ENCODE measurements at regions not wholly inside any gene's neighbourhood (a gene's known extent, or its start where the extent isn't known, plus 50 kb on each side); places are given as distances from the start of the nearest gene placed in this dataset.
"Not testable (repeated sequence)": the region's sequence is repeated elsewhere in the genome, so short reads cannot be mapped to it uniquely, and the experiment has no call there.

DNA sequence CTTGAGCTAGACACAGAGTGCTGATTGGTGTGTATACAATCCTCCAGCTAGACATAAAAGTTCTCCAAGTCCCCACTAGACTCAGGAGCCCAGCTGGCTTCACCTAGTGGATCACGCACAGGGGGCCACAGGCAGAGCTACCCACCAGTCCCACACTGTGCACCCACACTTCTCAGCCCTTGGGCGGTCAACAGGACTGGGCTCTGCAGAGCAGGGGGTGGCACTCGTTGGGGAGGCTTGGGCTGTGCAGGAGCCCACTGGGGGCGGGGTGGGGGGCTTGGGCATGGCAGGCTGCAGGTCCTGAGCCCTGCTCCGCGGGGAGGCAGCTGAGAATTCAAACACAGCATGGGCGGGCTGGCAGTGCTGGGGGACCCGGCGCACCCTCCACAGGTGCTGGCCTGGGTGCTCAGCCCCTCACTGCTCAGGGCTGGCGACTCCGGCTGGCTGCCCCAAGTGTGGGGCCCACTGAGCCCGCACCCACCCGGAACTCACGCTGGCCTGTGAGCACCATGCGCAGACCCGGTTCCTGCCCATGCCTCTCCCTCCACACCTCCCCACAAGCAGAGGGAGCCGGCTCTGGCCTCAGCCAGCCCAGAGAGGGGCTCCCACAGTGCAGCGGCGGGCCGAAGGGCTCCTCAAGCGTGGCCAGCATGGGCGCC is 873.8 kb downstream of the PCDH17 start:
- H3K27ac ChIP-seq (ENCODE audit: insufficient read depth in 1 of 2, low read depth in 1 of 2, low read length in 2 of 2, poor library complexity in 1 of 2, severe bottlenecking in 2 of 2); H3K4me1 ChIP-seq (ENCODE audit: control extremely low read depth in 1 of 4, control insufficient read depth in 4 of 4, insufficient read depth in 4 of 4, low read length in 3 of 4); H3K27me3 ChIP-seq (replicated peaks in 2 of 5; ENCODE audit: control insufficient read depth in 4 of 5, insufficient read depth in 5 of 5, low read length in 4 of 5); H3K36me3 ChIP-seq (ENCODE audit: control insufficient read depth in 4 of 4, insufficient read depth in 4 of 4, low read length in 3 of 4); CTCF ChIA-PET; POLR2A ChIA-PET; H3K9me3 ChIP-seq (ENCODE audit: control extremely low read depth in 1 of 5, control insufficient read depth in 4 of 5, insufficient read depth in 2 of 5, low read depth in 1 of 5, low read length in 4 of 5); DNase-seq; H3K4me3 ChIP-seq (ENCODE audit: control insufficient read depth in 1 of 7, extremely low read depth in 1 of 7, insufficient read depth in 4 of 7, low read depth in 2 of 7, low read length in 6 of 7): not testable (repeated sequence)
- WGBS (ENCODE audit: insufficient coverage) = 100% methylated on average over 9 of the region's 22 CpGs

DNA sequence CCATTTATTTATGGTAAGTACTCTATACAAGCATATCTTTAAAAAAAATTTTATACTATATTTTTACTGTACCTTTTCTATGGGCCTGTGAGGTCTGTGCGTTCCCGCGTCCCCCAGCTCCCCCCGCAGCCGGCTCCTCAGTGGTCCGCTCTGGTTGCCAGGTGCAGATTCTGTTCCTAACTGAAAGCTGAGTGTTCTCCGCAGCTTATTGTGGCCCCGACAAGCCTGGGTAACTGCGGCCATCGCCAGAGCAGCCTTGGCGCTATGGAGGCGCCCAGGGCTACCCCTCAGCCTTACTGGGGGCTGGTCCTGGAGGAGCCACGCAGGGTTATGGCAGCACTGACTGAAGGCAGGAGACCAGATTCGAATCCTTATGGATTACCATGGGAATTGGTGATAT is 896.8 kb downstream of the PCDH17 start:
- ChIA-PET CTCF (no interaction called here), POLR2A (no interaction called here)

DNA sequence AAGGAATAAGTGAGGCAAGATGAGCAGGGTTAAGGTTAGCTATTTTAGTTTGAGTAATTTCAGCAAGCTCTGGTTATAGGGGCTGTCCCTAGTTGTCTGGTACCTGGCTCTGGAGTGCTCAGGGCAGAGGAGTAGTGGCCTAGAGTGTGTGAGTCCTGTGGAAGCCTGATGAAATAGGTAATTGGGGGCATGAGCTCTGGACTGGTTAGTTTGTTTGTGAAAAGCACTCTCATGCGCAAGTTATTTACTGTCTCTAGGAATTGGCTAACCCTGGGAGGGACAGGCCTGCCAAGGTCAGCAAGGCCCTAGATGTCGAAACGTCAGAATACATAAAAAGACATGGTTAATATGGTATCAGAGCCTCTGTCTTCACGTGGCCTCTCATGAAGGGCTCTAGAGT is 900.1 kb downstream of the PCDH17 start:
- ChIA-PET CTCF (no interaction called here), POLR2A (no interaction called here)
- Histone ChIP-seq H3K4me3 (ENCODE audit: control insufficient read depth in 1 of 7, extremely low read depth in 1 of 7, insufficient read depth in 4 of 7, low read depth in 2 of 7, low read length in 6 of 7) (no peak overlapping the region), H3K4me1 (ENCODE audit: control extremely low read depth in 1 of 4, control insufficient read depth in 4 of 4, insufficient read depth in 4 of 4, low read length in 3 of 4) (no peaks in the 10 kb centered on the region), H3K27me3 (replicated peaks in 2 of 5; ENCODE audit: control insufficient read depth in 4 of 5, insufficient read depth in 5 of 5, low read length in 4 of 5) (no peaks in the 10 kb centered on the region), H3K36me3 (ENCODE audit: control insufficient read depth in 4 of 4, insufficient read depth in 4 of 4, low read length in 3 of 4) (no peaks in the 10 kb centered on the region), H3K9me3 (ENCODE audit: control extremely low read depth in 1 of 5, control insufficient read depth in 4 of 5, insufficient read depth in 2 of 5, low read depth in 1 of 5, low read length in 4 of 5) (no peaks in the 10 kb centered on the region), H3K27ac (ENCODE audit: insufficient read depth in 1 of 2, low read depth in 1 of 2, low read length in 2 of 2, poor library complexity in 1 of 2, severe bottlenecking in 2 of 2) (no peak overlapping the region)
- DNase-seq = no peak
- 97% methylated on average over 3 of the region's 4 CpGs for WGBS (ENCODE audit: insufficient coverage)

More for the DNA sequence above, 896.8 kb downstream of the PCDH17 start:
- Histone ChIP-seq H3K27me3 (replicated peaks in 2 of 5; ENCODE audit: control insufficient read depth in 4 of 5, insufficient read depth in 5 of 5, low read length in 4 of 5) (no peaks in the 10 kb centered on the region), H3K4me3 (ENCODE audit: control insufficient read depth in 1 of 7, extremely low read depth in 1 of 7, insufficient read depth in 4 of 7, low read depth in 2 of 7, low read length in 6 of 7) (no peak overlapping the region), H3K36me3 (ENCODE audit: control insufficient read depth in 4 of 4, insufficient read depth in 4 of 4, low read length in 3 of 4) (no peaks in the 10 kb centered on the region), H3K4me1 (ENCODE audit: control extremely low read depth in 1 of 4, control insufficient read depth in 4 of 4, insufficient read depth in 4 of 4, low read length in 3 of 4) (no peaks in the 10 kb centered on the region), H3K27ac (ENCODE audit: insufficient read depth in 1 of 2, low read depth in 1 of 2, low read length in 2 of 2, poor library complexity in 1 of 2, severe bottlenecking in 2 of 2) (no peak overlapping the region), H3K9me3 (ENCODE audit: control extremely low read depth in 1 of 5, control insufficient read depth in 4 of 5, insufficient read depth in 2 of 5, low read depth in 1 of 5, low read length in 4 of 5) (no peaks in the 10 kb centered on the region)
- DNase-seq = no peak
- 93% methylated on average over 14 of the region's 14 CpGs for WGBS (ENCODE audit: insufficient coverage)

DNA sequence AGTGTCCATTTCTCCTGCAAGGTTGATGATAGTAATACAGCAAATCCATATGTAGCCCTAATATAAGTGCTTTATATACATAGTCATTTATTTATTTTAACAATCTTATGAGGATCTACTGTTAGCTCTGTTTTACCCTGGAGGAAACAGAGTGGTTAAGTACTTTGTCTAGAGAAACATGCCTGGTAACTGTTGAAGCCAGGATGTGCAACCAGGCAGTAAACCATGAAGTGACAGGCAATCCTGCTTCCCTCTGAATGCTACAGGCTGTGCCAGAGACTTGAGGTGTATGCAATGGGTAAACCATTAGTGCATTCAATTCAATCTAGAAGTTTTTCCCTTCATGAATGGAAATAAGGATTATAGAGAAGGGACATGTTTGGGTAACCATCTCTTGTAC is 911.0 kb downstream of the PCDH17 start:
- H3K4me1 ChIP-seq (ENCODE audit: control extremely low read depth in 1 of 4, control insufficient read depth in 4 of 4, insufficient read depth in 4 of 4, low read length in 3 of 4) = no peaks in the 10 kb centered on the region
- H3K27ac ChIP-seq (ENCODE audit: insufficient read depth in 1 of 2, low read depth in 1 of 2, low read length in 2 of 2, poor library complexity in 1 of 2, severe bottlenecking in 2 of 2) = no peak overlapping the region
- H3K9me3 ChIP-seq (ENCODE audit: control extremely low read depth in 1 of 5, control insufficient read depth in 4 of 5, insufficient read depth in 2 of 5, low read depth in 1 of 5, low read length in 4 of 5) = no peaks in the 10 kb centered on the region
- no peaks in the 10 kb centered on the region for H3K36me3 ChIP-seq (ENCODE audit: control insufficient read depth in 4 of 4, insufficient read depth in 4 of 4, low read length in 3 of 4)
- no peaks in the 10 kb centered on the region for H3K27me3 ChIP-seq (replicated peaks in 2 of 5; ENCODE audit: control insufficient read depth in 4 of 5, insufficient read depth in 5 of 5, low read length in 4 of 5)
- POLR2A ChIA-PET = interaction anchor here (0.7 kb wide), 1 partner anchor 424 kb away, joined by 3 read pairs; no protein-coding TSS in a partner anchor
- CTCF ChIA-PET = no interaction called here
- H3K4me3 ChIP-seq (ENCODE audit: control insufficient read depth in 1 of 7, extremely low read depth in 1 of 7, insufficient read depth in 4 of 7, low read depth in 2 of 7, low read length in 6 of 7) = no peak overlapping the region
- DNase-seq = no peak

DNA sequence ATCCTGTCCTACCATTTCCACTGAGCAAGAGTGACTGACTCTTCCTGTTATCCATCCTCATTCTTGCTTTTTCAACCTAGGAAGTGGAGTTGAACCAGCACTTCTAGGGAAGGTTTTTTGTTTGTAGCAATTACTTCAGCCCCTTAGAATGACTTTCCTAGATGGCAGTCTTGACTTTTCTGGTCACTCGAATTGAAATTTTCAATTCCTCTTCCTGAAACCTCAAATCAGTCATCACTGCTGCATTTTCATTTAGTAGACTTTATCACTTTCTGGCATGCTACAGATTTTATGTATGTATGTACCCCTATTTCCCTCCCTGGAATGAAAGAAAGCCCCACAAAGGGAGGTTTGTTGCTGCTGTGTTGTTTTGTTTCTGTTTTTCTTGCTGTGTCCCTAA is 915.9 kb downstream of the PCDH17 start:
- Histone ChIP-seq H3K4me3 (ENCODE audit: control insufficient read depth in 1 of 7, extremely low read depth in 1 of 7, insufficient read depth in 4 of 7, low read depth in 2 of 7, low read length in 6 of 7) (no peak overlapping the region), H3K36me3 (ENCODE audit: control insufficient read depth in 4 of 4, insufficient read depth in 4 of 4, low read length in 3 of 4) (no peaks in the 10 kb centered on the region), H3K27ac (ENCODE audit: insufficient read depth in 1 of 2, low read depth in 1 of 2, low read length in 2 of 2, poor library complexity in 1 of 2, severe bottlenecking in 2 of 2) (no peak overlapping the region), H3K27me3 (replicated peaks in 2 of 5; ENCODE audit: control insufficient read depth in 4 of 5, insufficient read depth in 5 of 5, low read length in 4 of 5) (no peaks in the 10 kb centered on the region), H3K4me1 (ENCODE audit: control extremely low read depth in 1 of 4, control insufficient read depth in 4 of 4, insufficient read depth in 4 of 4, low read length in 3 of 4) (no peaks in the 10 kb centered on the region), H3K9me3 (ENCODE audit: control extremely low read depth in 1 of 5, control insufficient read depth in 4 of 5, insufficient read depth in 2 of 5, low read depth in 1 of 5, low read length in 4 of 5) (no peaks in the 10 kb centered on the region)
- WGBS (ENCODE audit: insufficient coverage) = no CpG with 5 or more reads among the region's 1 CpG
- no peak for DNase-seq
- POLR2A ChIA-PET = no interaction called here
- CTCF ChIA-PET = no interaction called here

DNA sequence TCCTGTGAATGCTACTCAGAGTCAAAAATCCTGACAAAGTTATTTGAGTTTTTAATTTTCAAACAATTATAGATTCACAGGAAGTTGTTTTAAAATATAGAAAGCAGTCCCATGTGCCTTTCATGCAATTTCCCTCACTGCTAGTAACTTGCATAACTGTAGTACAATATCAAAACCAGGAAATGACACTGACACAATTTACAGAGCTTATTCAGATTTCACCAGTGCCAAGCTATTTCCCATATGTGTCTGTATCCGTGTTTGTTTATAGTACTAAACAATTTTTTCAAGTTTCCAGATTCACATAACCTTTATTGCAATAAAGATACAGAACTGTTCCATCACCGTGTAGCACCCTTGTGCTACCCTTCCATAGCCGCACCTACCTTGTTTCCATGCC is 934.6 kb downstream of the PCDH17 start:
- H3K4me1 ChIP-seq (ENCODE audit: control extremely low read depth in 1 of 4, control insufficient read depth in 4 of 4, insufficient read depth in 4 of 4, low read length in 3 of 4) = peaks cover 0 to 3% (median 0%) of the 10 kb centered on the region in 4 experiments
- DNase-seq = no peak
- no peaks in the 10 kb centered on the region for H3K9me3 ChIP-seq (ENCODE audit: control extremely low read depth in 1 of 5, control insufficient read depth in 4 of 5, insufficient read depth in 2 of 5, low read depth in 1 of 5, low read length in 4 of 5)
- no peak overlapping the region for H3K27ac ChIP-seq (ENCODE audit: insufficient read depth in 1 of 2, low read depth in 1 of 2, low read length in 2 of 2, poor library complexity in 1 of 2, severe bottlenecking in 2 of 2)
- H3K4me3 ChIP-seq (ENCODE audit: control insufficient read depth in 1 of 7, extremely low read depth in 1 of 7, insufficient read depth in 4 of 7, low read depth in 2 of 7, low read length in 6 of 7) = no peak overlapping the region
- H3K27me3 ChIP-seq (replicated peaks in 2 of 5; ENCODE audit: control insufficient read depth in 4 of 5, insufficient read depth in 5 of 5, low read length in 4 of 5) = no peaks in the 10 kb centered on the region
- ChIA-PET CTCF (no interaction called here), POLR2A (no interaction called here)
- no peaks in the 10 kb centered on the region for H3K36me3 ChIP-seq (ENCODE audit: control insufficient read depth in 4 of 4, insufficient read depth in 4 of 4, low read length in 3 of 4)
- WGBS (ENCODE audit: insufficient coverage) = 100% methylated on average over 2 of the region's 3 CpGs

DNA sequence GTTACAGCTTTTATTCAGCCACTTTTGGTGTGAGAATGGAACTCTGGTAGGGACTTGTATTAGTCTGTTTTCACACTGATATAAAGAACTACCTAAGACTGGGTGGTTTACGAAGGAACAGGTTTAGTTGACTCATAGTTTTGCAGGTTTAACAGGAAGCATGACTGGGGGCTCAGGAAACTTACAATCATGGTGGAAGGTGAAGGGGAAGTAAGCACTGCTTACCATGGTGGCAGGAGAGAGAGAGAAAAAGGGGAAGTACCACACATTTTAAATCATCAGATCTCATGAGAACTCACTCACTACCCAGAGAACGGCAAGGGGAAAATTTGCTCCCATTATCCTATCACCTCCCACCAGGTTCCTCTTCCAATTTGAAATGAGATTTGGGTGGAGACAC is 942.2 kb downstream of the PCDH17 start:
- H3K27me3 ChIP-seq (replicated peaks in 2 of 5; ENCODE audit: control insufficient read depth in 4 of 5, insufficient read depth in 5 of 5, low read length in 4 of 5) = no peaks in the 10 kb centered on the region
- H3K9me3 ChIP-seq (ENCODE audit: control extremely low read depth in 1 of 5, control insufficient read depth in 4 of 5, insufficient read depth in 2 of 5, low read depth in 1 of 5, low read length in 4 of 5) = peaks cover 0 to 23% (median 10%) of the 10 kb centered on the region in 5 experiments
- H3K4me3 ChIP-seq (ENCODE audit: control insufficient read depth in 1 of 7, extremely low read depth in 1 of 7, insufficient read depth in 4 of 7, low read depth in 2 of 7, low read length in 6 of 7) = no peak overlapping the region
- POLR2A ChIA-PET = no interaction called here
- CTCF ChIA-PET = no interaction called here
- H3K36me3 ChIP-seq (ENCODE audit: control insufficient read depth in 4 of 4, insufficient read depth in 4 of 4, low read length in 3 of 4) = no peaks in the 10 kb centered on the region
- no peak overlapping the region for H3K27ac ChIP-seq (ENCODE audit: insufficient read depth in 1 of 2, low read depth in 1 of 2, low read length in 2 of 2, poor library complexity in 1 of 2, severe bottlenecking in 2 of 2)
- no CpG with 5 or more reads among the region's 2 CpGs for WGBS (ENCODE audit: insufficient coverage)
- peak; percentile 31 to 90 (median 82) for DNase-seq
- peaks cover 0 to 13% (median 0%) of the 10 kb centered on the region in 4 experiments for H3K4me1 ChIP-seq (ENCODE audit: control extremely low read depth in 1 of 4, control insufficient read depth in 4 of 4, insufficient read depth in 4 of 4, low read length in 3 of 4)
